ENCODE measurements at regions not wholly inside any gene's neighbourhood (a gene's known extent, or its start where the extent isn't known, plus 50 kb on each side); places are given as distances from the start of the nearest gene placed in this dataset.

DNA sequence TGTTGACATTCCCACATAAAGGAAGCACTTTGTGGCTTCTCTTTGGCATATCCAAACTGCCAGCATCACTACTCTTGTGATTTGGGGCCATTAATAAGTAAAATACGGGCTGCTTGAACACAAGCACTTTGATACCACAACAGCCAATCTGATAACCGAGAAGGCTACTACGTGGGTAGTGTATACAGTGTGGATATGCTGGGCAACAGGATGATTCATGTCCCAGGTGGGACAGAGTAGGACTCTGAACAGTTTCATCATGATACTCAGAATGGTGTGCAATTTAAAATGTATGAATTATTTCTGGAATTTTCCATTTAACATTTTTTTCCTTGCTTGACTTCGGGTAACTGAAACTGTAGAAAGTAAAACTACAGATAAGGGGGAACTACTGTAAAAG is 225.0 kb upstream of the DDHD1 start:
- H3K4me1 Mint-ChIP-seq (ENCODE audit: unreplicated experiment) = no peaks in the 10 kb centered on the region

DNA sequence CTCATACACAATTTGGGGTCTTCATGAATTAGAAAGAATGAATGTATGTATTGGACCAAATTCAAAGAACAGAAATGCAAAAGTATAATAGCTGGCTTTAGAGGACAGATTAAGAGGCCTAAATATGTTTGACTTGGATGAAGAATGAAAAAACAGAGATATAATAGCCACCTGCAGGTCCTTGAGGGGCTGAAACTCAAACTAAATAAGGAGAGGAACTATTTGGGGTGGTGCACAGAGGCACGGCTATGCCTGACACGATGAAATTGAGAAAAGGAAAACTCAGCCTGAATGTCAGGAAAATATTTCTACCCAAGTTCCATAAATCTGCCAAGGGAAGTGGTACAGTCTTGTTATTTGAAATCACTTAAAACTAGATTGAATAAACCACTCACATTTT is 222.9 kb upstream of the DDHD1 start:
- peaks cover 5% of the 10 kb centered on the region for H3K9me3 Mint-ChIP-seq
- H3K36me3 Mint-ChIP-seq = no peaks in the 10 kb centered on the region
- no peak for DNase-seq (ENCODE audit: extremely low spot score, unreplicated experiment)
- TF ChIP-seq, protein P1, sequence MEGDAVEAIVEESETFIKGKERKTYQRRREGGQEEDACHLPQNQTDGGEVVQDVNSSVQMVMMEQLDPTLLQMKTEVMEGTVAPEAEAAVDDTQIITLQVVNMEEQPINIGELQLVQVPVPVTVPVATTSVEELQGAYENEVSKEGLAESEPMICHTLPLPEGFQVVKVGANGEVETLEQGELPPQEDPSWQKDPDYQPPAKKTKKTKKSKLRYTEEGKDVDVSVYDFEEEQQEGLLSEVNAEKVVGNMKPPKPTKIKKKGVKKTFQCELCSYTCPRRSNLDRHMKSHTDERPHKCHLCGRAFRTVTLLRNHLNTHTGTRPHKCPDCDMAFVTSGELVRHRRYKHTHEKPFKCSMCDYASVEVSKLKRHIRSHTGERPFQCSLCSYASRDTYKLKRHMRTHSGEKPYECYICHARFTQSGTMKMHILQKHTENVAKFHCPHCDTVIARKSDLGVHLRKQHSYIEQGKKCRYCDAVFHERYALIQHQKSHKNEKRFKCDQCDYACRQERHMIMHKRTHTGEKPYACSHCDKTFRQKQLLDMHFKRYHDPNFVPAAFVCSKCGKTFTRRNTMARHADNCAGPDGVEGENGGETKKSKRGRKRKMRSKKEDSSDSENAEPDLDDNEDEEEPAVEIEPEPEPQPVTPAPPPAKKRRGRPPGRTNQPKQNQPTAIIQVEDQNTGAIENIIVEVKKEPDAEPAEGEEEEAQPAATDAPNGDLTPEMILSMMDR (conservative IDR thresholded peaks at IDR 0.05) = no peak
- H3K4me3 Mint-ChIP-seq = no peak overlapping the region
- no peaks in the 10 kb centered on the region for H3K4me1 Mint-ChIP-seq (ENCODE audit: unreplicated experiment)
- no peaks in the 10 kb centered on the region for H3K27me3 Mint-ChIP-seq
- no peak overlapping the region for H3K27ac Mint-ChIP-seq

More for the DNA sequence above, 225.0 kb upstream of the DDHD1 start:
- no peak for DNase-seq (ENCODE audit: extremely low spot score, unreplicated experiment)
- Mint-ChIP-seq H3K27me3 (no peaks in the 10 kb centered on the region), H3K36me3 (no peaks in the 10 kb centered on the region), H3K27ac (no peak overlapping the region), H3K4me3 (no peak overlapping the region), H3K9me3 (no peaks in the 10 kb centered on the region)
- TF ChIP-seq, protein P1 (conservative IDR thresholded peaks at IDR 0.05) = no peak

DNA sequence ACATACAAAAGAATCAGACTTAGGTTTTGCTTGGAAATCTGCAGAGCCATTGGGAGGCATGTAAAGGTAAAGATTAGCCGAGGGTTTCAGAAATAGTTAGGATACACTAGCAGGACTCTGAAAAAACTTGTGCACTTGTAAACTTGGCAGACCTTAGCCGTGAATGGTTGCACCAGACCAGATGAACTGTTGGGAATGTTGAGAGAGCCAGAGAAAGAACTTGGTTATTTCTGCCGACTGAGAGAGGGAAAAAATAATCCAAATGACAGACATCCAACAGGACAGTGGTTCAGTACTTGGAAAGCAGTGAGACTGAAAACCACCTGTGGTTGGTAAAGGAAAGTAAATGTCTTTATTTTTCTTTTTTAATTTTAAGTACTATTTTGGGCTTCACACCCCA is 222.5 kb upstream of the DDHD1 start:
- DNase-seq (ENCODE audit: extremely low spot score, unreplicated experiment) = no peak
- H3K9me3 Mint-ChIP-seq = peaks cover 6% of the 10 kb centered on the region
- H3K27me3 Mint-ChIP-seq = no peaks in the 10 kb centered on the region
- no peak overlapping the region for H3K4me3 Mint-ChIP-seq
- no peaks in the 10 kb centered on the region for H3K36me3 Mint-ChIP-seq
- no peaks in the 10 kb centered on the region for H3K4me1 Mint-ChIP-seq (ENCODE audit: unreplicated experiment)
- TF ChIP-seq, protein P1 (conservative IDR thresholded peaks at IDR 0.05) = no peak
- H3K27ac Mint-ChIP-seq = no peak overlapping the region

DNA sequence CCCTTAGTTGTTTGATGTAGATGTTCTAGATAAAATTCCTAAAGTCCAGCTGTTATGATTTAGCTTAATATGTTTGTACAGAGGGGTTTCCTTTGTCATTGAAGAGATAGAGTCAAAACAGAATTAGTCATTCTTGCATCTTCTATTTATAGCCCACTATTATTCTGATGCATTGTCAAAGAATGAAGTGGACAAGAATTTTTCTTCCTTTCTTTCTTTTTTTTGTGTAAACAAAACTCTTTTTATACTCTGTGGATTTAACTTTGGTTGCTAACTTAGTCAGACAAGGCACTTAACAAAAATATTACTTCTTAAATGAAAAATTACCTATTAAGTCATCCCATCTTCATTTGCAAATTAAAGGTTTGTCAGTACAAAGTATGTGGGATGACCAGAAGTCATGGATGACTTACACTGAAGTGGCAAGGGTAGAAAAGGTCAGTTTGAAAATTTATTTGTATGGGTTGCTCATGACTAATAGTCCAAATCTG is 215.6 kb upstream of the DDHD1 start:
- no peak overlapping the region for H3K27ac Mint-ChIP-seq
- H3K9me3 Mint-ChIP-seq = peaks cover 9% of the 10 kb centered on the region
- H3K4me3 Mint-ChIP-seq = no peak overlapping the region
- no peaks in the 10 kb centered on the region for H3K36me3 Mint-ChIP-seq
- peaks cover 18% of the 10 kb centered on the region for H3K4me1 Mint-ChIP-seq (ENCODE audit: unreplicated experiment)
- TF ChIP-seq, protein P1 (conservative IDR thresholded peaks at IDR 0.05) = no peak
- no peak for DNase-seq (ENCODE audit: extremely low spot score, unreplicated experiment)
- H3K27me3 Mint-ChIP-seq = no peaks in the 10 kb centered on the region

DNA sequence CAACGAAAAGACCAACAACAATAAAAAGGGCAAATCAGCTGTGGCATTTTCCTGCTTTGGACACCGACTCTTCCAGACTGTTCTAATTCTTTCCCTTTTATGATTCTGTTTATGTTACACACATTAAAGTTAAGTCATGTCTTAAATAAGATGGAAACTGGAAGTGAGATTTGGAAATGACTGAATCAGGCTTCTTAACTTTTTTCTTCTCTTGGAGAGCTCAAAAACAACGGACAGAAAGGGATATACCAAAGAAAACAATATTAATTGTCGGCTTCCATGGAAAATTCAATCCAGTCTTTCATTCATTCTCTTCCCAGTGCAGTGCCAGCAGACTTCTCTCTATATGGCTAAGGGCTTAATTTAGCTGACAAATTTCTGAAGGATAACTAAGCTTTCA is 214.9 kb upstream of the DDHD1 start:
- Mint-ChIP-seq H3K9me3 (peaks cover 9% of the 10 kb centered on the region), H3K27me3 (no peaks in the 10 kb centered on the region), H3K27ac (no peak overlapping the region), H3K36me3 (no peaks in the 10 kb centered on the region), H3K4me3 (no peak overlapping the region), H3K4me1 (ENCODE audit: unreplicated experiment) (peaks cover 18% of the 10 kb centered on the region)
- DNase-seq (ENCODE audit: extremely low spot score, unreplicated experiment) = no peak
- TF ChIP-seq, protein P1 (conservative IDR thresholded peaks at IDR 0.05) = no peak

DNA sequence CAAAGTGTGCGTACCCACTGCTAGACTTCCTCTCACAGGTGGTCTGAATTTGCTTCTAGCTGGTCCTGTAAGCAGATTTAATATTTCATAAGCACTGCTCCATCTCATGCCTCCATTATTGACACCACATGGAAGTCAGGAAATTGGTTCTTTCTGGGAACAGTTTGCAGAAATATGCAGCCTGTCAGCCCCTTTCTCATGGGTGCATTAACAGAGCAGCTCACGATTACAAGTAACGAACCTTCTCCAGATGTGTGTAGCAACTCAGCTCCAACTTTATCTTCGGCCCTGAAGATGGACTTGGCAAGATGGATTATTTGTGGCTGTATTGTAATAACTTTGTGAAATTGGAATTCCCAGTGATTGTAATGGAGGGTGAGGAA is 214.5 kb upstream of the DDHD1 start:
- Mint-ChIP-seq H3K9me3 (peaks cover 9% of the 10 kb centered on the region), H3K4me1 (ENCODE audit: unreplicated experiment) (peaks cover 18% of the 10 kb centered on the region), H3K27me3 (no peaks in the 10 kb centered on the region), H3K36me3 (no peaks in the 10 kb centered on the region), H3K4me3 (no peak overlapping the region), H3K27ac (no peak overlapping the region)
- TF ChIP-seq, protein P1 (conservative IDR thresholded peaks at IDR 0.05) = no peak
- no peak for DNase-seq (ENCODE audit: extremely low spot score, unreplicated experiment)
